ENCODE measurements at regions not wholly inside any gene's neighbourhood (a gene's known extent, or its start where the extent isn't known, plus 50 kb on each side); places are given as distances from the start of the nearest gene placed in this dataset.
A peak's percentile ranks its signal among the peaks of the same experiment; 100 is the strongest.

DNA sequence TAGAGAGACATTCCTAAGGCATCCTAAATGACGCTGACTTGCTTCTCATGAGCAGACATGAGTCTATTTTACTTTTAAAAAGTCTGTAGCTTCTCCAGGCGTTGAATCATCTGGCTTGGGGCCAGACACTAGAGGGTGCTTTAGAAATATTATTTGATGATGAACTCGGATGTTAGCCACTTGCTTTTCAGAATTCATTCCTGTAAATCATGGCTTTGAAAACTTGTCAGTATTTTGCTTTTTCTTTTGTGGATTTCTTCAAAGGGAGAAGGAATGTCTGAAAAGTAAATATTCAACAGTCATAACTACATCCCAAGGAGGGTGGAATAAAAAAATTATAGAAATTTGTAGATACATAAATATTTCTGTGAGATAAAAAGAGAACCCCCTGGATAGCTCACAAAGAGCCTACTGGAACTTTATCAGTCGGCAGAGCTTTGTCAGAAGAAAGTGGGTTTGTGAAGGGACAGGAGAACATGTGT, 370.8 kb downstream of the OSR1 start:
- Histone ChIP-seq H3K27me3 (ENCODE audit: low read depth) (no peaks in the 10 kb centered on the region), H3K9me3 (no peaks in the 10 kb centered on the region)

DNA sequence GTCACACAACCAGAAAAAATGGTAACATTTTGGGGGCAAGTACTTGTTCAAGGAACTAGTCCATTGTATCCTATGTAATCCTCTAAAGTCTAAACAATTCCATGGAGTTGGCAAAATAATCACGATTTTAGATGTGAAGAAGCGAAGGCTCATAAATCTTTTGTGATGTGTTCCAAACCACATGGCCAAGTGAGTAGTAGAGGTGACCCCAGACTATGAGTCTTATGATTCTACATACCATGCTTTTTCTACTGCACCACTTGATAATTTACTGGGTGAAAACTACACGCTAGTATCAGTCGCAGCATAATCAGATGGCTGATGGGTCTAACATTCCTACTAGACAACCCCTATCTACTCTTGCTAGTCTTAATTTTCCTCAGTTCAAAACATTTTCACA, 371.4 kb downstream of the OSR1 start:
- no peaks in the 10 kb centered on the region for H3K36me3 ChIP-seq
- H3K4me1 ChIP-seq: peaks cover 5% of the 10 kb centered on the region
- H3K27ac ChIP-seq: no peak overlapping the region
- H3K9me3 ChIP-seq: no peaks in the 10 kb centered on the region
- intact Hi-C loops (cut with DNase I): no loop called here
- no peak for ATAC-seq
- TF ChIP-seq, protein P1, sequence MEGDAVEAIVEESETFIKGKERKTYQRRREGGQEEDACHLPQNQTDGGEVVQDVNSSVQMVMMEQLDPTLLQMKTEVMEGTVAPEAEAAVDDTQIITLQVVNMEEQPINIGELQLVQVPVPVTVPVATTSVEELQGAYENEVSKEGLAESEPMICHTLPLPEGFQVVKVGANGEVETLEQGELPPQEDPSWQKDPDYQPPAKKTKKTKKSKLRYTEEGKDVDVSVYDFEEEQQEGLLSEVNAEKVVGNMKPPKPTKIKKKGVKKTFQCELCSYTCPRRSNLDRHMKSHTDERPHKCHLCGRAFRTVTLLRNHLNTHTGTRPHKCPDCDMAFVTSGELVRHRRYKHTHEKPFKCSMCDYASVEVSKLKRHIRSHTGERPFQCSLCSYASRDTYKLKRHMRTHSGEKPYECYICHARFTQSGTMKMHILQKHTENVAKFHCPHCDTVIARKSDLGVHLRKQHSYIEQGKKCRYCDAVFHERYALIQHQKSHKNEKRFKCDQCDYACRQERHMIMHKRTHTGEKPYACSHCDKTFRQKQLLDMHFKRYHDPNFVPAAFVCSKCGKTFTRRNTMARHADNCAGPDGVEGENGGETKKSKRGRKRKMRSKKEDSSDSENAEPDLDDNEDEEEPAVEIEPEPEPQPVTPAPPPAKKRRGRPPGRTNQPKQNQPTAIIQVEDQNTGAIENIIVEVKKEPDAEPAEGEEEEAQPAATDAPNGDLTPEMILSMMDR (IDR thresholded peaks at IDR 0.05): no peak
- no peak overlapping the region for H3K4me3 ChIP-seq
- no peak for DNase-seq
- H3K27me3 ChIP-seq (ENCODE audit: low read depth): no peaks in the 10 kb centered on the region

More for the DNA sequence above, 370.8 kb downstream of the OSR1 start:
- peak; percentile 42 for DNase-seq
- Histone ChIP-seq H3K4me1 (peaks cover 5% of the 10 kb centered on the region), H3K4me3 (no peak overlapping the region), H3K36me3 (no peaks in the 10 kb centered on the region), H3K27ac (no peak overlapping the region)
- intact Hi-C loops (cut with DNase I): no loop called here
- ATAC-seq: peak in 1 of 2 donors; percentile 35
- TF ChIP-seq, protein P1 (IDR thresholded peaks at IDR 0.05): peak; percentile 12

DNA sequence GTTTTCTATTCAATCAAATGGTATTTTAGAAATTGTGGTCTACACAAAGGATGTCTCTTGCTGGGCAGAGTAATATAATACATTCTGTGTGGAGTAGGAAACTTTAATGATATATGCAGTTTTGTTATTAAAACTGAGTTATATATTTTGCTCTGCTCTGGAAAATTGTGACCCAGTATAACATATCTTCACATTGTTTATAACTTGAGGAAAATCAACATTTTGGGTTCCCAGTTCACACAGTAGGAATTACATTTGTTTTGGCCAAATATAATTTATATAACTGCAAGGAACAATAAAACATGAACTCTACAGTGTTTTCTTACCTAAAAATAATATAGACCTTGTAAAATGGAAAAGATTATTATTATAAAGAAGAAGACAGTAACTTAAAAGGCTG, 372.4 kb downstream of the OSR1 start:
- no peak overlapping the region for H3K4me3 ChIP-seq
- TF ChIP-seq, protein P1 (IDR thresholded peaks at IDR 0.05): no peak
- H3K36me3 ChIP-seq: no peaks in the 10 kb centered on the region
- DNase-seq (no peak), ATAC-seq (no peak)
- no peaks in the 10 kb centered on the region for H3K9me3 ChIP-seq
- H3K27me3 ChIP-seq (ENCODE audit: low read depth): no peaks in the 10 kb centered on the region
- intact Hi-C loops (cut with DNase I): no loop called here
- H3K4me1 ChIP-seq: no peaks in the 10 kb centered on the region
- H3K27ac ChIP-seq: no peak overlapping the region

DNA sequence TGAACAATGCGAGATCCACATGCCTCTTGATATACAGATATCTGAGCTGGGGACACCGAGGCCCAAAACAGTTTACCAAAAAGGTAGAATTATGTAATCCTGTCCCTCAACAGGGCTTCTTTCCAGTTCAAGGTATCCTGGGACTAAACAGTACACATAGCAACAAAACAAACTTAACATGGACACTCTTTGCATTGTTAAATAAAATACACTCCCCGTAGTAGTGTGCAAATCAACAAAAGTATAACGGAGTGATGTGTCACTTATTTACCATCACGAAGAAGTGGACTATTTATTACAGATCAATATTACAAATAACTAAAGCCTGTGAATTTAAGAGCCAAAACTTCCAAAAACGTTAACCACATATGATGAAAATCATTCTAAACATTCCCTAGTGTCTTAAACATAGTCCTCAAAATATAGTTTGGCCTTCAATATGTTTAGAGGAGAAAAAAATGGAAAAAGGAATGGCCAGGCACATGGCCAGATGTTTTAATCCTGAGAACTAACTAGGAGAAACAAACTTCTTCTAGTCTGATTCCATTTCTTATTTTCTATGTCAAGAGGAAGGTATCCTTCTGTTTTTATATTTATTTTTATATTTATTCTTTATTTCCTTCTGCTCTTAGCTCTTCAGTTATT, 377.5 kb downstream of the OSR1 start:
- ATAC-seq (no peak), DNase-seq (no peak)
- Histone ChIP-seq H3K9me3 (no peaks in the 10 kb centered on the region), H3K4me1 (no peaks in the 10 kb centered on the region), H3K27me3 (ENCODE audit: low read depth) (no peaks in the 10 kb centered on the region), H3K36me3 (no peaks in the 10 kb centered on the region), H3K27ac (no peak overlapping the region), H3K4me3 (no peak overlapping the region)
- intact Hi-C loops (cut with DNase I): no loop called here
- TF ChIP-seq, protein P1 (IDR thresholded peaks at IDR 0.05): no peak

DNA sequence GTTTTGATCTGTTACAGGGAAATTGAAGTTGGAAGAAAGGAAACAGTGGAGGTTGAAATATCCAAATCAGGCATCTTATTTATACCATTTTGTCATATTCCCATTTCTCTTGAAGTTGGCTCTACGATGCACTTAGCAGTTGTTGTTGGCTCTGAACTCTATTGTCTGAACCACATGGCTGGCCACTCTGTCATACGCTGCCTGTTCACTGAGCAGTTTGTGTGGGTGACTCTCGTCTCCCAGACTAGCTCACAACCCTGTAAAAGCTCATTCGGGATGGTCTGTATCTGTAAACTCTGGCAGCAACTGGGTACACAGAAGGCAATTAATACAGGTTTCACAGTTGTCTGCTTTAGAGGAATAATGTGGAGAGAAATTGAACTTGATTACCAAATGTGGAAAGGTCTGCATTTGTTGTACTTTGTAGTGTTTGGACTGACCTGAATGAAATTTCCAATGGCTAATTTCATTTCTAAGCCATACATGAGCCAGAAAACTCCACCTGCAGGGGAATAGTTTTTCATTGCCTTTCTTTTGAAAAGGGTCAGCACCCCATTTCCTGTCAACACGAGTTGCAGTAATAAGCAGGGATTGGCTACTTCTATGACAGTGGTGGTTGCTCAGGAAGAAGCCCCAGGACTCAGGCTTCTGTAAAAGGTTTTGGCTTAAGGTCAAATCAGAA, 378.2 kb downstream of the OSR1 start:
- no peaks in the 10 kb centered on the region for H3K4me1 ChIP-seq
- no peak overlapping the region for H3K4me3 ChIP-seq
- no peak for ATAC-seq
- no peaks in the 10 kb centered on the region for H3K27me3 ChIP-seq (ENCODE audit: low read depth)
- no peak overlapping the region for H3K27ac ChIP-seq
- intact Hi-C loops (cut with DNase I): no loop called here
- no peaks in the 10 kb centered on the region for H3K9me3 ChIP-seq
- TF ChIP-seq, protein P1 (IDR thresholded peaks at IDR 0.05): no peak
- DNase-seq: no peak
- no peaks in the 10 kb centered on the region for H3K36me3 ChIP-seq

Measured in lower lobe of right lung (tissue), 2 donors.